HepG2 (cell line): ENCODE measurements at regions not wholly inside any gene's neighbourhood (a gene's known extent, or its start where the extent isn't known, plus 50 kb on each side); places are given as distances from the start of the nearest gene placed in this dataset.

Experiments
- ATAC-seq: fragments of 200-7000 bp; cut with Tn5 transposase; 3 replicates; pipeline ENCODE4 v1.9.1; 2020; ENCODE audit warnings: mild to moderate bottlenecking, moderate library complexity
- BruUV-seq: library from RNA; stranded (reverse); fragments of 400-500 nt; replicated peaks from 2 replicates; lab custom pipeline; 2021; lab: Mats Ljungman, UMichigan
- CTCF ChIA-PET: fragments of 300-600 bp; formaldehyde crosslinking; extraction: SDS; loops from one replicate; lab custom pipeline; 2021; ENCODE audit warnings: low total read pairs, inconsistent platforms, low intra/inter-chr PET ratio; lab: Yijun Ruan, JAX
- POLR2A ChIA-PET: fragments of 350-600 bp; sonication (Branson Sonifier 250); formaldehyde crosslinking; loops from one replicate; lab custom pipeline; 2020; ENCODE audit warnings: antibody characterized with exemption, inconsistent platforms; lab: Yijun Ruan, JAX
- DNase-seq: peaks from one replicate; pipeline ENCODE4 v3.0.0-alpha.2; 2015; ENCODE audit warnings: low spot score
- FAIRE-seq: peaks from 3 replicates; lab custom pipeline; 2011; peaks lifted over from hg19 to GRCh38; lab: Jason Lieb, UNC
- H2AFZ ChIP-seq: one replicate; pipeline ENCODE4 v1.6.1; 2011; ENCODE audit warnings: low read length, inconsistent platforms
- H3K27ac ChIP-seq: fragments of 300-600 bp; 3 replicates; pipeline ENCODE4 v1.8.0; 2011; ENCODE audit warnings: mixed run types, mild to moderate bottlenecking, mixed read lengths, low read length, inconsistent platforms; ENCODE audit not compliant: insufficient read depth; ENCODE audit errors: extremely low read length
- H3K27me3 ChIP-seq, 2 experiments: fragments of 200-600 bp in 1 of 2; 2 replicates in 1 of 2; 3 replicates in 1 of 2; pipeline versions ENCODE4 v1.6.0 to v1.8.0; 2011; ENCODE audit warnings: low read length in 2 of 2, mild to moderate bottlenecking in 2 of 2, moderate library complexity in 2 of 2, inconsistent platforms in 1 of 2; ENCODE audit not compliant: insufficient read depth in 2 of 2, control insufficient read depth in 1 of 2
- H3K36me3 ChIP-seq, 2 experiments: fragments of 200-600 bp in 1 of 2; replicated peaks in 1 of 2; 2 replicates in 1 of 2; 3 replicates in 1 of 2; pipeline versions ENCODE4 v1.5.1 to v1.8.0; 2011; ENCODE audit warnings: low read length in 2 of 2, inconsistent platforms in 1 of 2; ENCODE audit not compliant: insufficient read depth in 2 of 2, control insufficient read depth in 1 of 2
- H3K4me1 ChIP-seq: 2 replicates; pipeline ENCODE4 v1.5.1; 2012; ENCODE audit warnings: low read length, inconsistent platforms; ENCODE audit not compliant: insufficient read depth
- H3K4me2 ChIP-seq: 2 replicates; pipeline ENCODE4 v1.6.0; 2011; ENCODE audit warnings: low read depth, low read length, inconsistent platforms
- H3K4me3 ChIP-seq, 3 experiments: fragments of 200-600 bp in 1 of 3; sonication (generic), shearing (Covaris generic) in 1 of 3; replicated peaks in 1 of 3; 2 replicates each; pipeline ENCODE4 v1.5.1; 2011 to 2016; ENCODE audit warnings: low read length in 3 of 3, inconsistent platforms in 2 of 3, low read depth in 2 of 3, mild to moderate bottlenecking in 2 of 3, control low read depth in 1 of 3, mixed read lengths in 1 of 3; ENCODE audit not compliant: insufficient read depth in 1 of 3
- H3K79me2 ChIP-seq: one replicate; pipeline ENCODE4 v1.6.1; 2011; ENCODE audit warnings: low read length, inconsistent platforms; ENCODE audit not compliant: insufficient read depth
- H3K9ac ChIP-seq: 2 replicates; pipeline ENCODE4 v1.6.0; 2011; ENCODE audit warnings: mild to moderate bottlenecking, low read depth, low read length, inconsistent platforms; ENCODE audit not compliant: insufficient read depth
- H3K9me3 ChIP-seq: 2 replicates; pipeline ENCODE4 v1.5.1; 2012; ENCODE audit warnings: mild to moderate bottlenecking, low read length
- H4K20me1 ChIP-seq: 2 replicates; pipeline ENCODE4 v1.6.0; 2011; ENCODE audit warnings: inconsistent platforms, mild to moderate bottlenecking, low read length, moderate library complexity; ENCODE audit not compliant: insufficient read depth
- EP300 ChIP-seq, 3 experiments: sonication (generic) in 1 of 3; formaldehyde crosslinking in 1 of 3; IDR thresholded peaks; 2 replicates each; pipeline versions ENCODE4 v1.5.1 to v1.6.1; 2011 to 2020; ENCODE audit warnings: low read depth in 2 of 3, low read length in 2 of 3, borderline replicate concordance in 1 of 3, improper control_type of control experiment in 1 of 3, mild to moderate bottlenecking in 1 of 3, missing genetic modification reagents in 1 of 3, moderate library complexity in 1 of 3
- ZFP90 ChIP-seq: sonication (generic); formaldehyde crosslinking; IDR thresholded peaks from 2 replicates; pipeline ENCODE4 v1.8.0; 2022; ENCODE audit warnings: missing genetic modification reagents, mild to moderate bottlenecking, inconsistent platforms, borderline replicate concordance
- ZNF468 ChIP-seq: sonication (generic); formaldehyde crosslinking; IDR thresholded peaks from 2 replicates; pipeline ENCODE4 v1.8.0; 2022; ENCODE audit warnings: mild to moderate bottlenecking, moderate library complexity, missing genetic modification reagents
- ZNF530 ChIP-seq: sonication (generic); formaldehyde crosslinking; IDR thresholded peaks from 2 replicates; pipeline ENCODE4 v1.5.0; 2020; ENCODE audit warnings: low read depth, mild to moderate bottlenecking, missing genetic modification reagents
- WGBS: methylation state at CpG from one replicate; pipeline ENCODE4 v1.1.6; 2017; ENCODE audit warnings: low lambda C conversion rate; 5-methylcytosine and 5-hydroxymethylcytosine counted together
- in situ Hi-C: cut with HindIII; loops from 2 replicates; pipeline ENCODE4 v1.10.0; 2017; ENCODE audit warnings: low pct_unique_long_range_greater_than_20kb; ENCODE audit not compliant: extremely low pct_ligation_motif_present
- intact Hi-C: fragments of 100-400 bp; cut with micrococcal nuclease; formaldehyde crosslinking; loops from one replicate; pipeline ENCODE4 v1.10.0; 2022; ENCODE audit not compliant: unreplicated experiment
- TF ChIP-seq, protein P1 (sequence below): sonication (generic); formaldehyde crosslinking; IDR thresholded peaks from 2 replicates; pipeline ENCODE4 v1.5.0; 2020; ENCODE audit warnings: mild to moderate bottlenecking, missing genetic modification reagents
- TF ChIP-seq, protein P2 (sequence below): sonication (generic); formaldehyde crosslinking; IDR thresholded peaks from 2 replicates; pipeline ENCODE4 v1.4.0; 2020; ENCODE audit warnings: missing genetic modification reagents

- no peak for TF ChIP-seq ZNF468 (CRISPR knock-in tag)
- TF ChIP-seq EP300 (IDR thresholded peaks at IDR 0.05; ENCODE audit: low read depth in 2 of 2, low read length in 2 of 2) = no peak
- TF ChIP-seq EP300 (CRISPR knock-in tag; IDR thresholded peaks at IDR 0.05; ENCODE audit: borderline replicate concordance) = no peak
- no peak for TF ChIP-seq ZFP90 (CRISPR knock-in tag)
- TF ChIP-seq, protein P1, sequence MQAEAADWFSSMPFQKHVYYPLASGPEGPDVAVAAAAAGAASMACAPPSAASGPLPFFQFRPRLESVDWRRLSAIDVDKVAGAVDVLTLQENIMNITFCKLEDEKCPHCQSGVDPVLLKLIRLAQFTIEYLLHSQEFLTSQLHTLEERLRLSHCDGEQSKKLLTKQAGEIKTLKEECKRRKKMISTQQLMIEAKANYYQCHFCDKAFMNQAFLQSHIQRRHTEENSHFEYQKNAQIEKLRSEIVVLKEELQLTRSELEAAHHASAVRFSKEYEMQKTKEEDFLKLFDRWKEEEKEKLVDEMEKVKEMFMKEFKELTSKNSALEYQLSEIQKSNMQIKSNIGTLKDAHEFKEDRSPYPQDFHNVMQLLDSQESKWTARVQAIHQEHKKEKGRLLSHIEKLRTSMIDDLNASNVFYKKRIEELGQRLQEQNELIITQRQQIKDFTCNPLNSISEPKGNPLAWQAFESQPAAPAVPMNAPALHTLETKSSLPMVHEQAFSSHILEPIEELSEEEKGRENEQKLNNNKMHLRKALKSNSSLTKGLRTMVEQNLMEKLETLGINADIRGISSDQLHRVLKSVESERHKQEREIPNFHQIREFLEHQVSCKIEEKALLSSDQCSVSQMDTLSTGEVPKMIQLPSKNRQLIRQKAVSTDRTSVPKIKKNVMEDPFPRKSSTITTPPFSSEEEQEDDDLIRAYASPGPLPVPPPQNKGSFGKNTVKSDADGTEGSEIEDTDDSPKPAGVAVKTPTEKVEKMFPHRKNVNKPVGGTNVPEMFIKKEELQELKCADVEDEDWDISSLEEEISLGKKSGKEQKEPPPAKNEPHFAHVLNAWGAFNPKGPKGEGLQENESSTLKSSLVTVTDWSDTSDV (CRISPR knock-in tag) = no peak
- no peak for TF ChIP-seq ZNF530
Measured at GRCh38 chr5:104903941-104904340, 1341.4 kb upstream of the NUDT12 start (continued).

GRCh38 chr5:104891596-104891995 is 1329.0 kb upstream of the NUDT12 start:
- Histone ChIP-seq H3K27me3 (no peaks in the 10 kb centered on the region), H3K27ac (no peak overlapping the region), H2AFZ (no peak overlapping the region), H3K36me3 (no peaks in the 10 kb centered on the region), H3K9me3 (no peaks in the 10 kb centered on the region), H4K20me1 (no peaks in the 10 kb centered on the region), H3K4me1 (no peaks in the 10 kb centered on the region), H3K9ac (no peak overlapping the region), H3K4me3 (no peak overlapping the region), H3K79me2 (no peaks in the 10 kb centered on the region), H3K4me2 (no peak overlapping the region)
- DNase-seq (no peak), ATAC-seq (no peak), FAIRE-seq (no peak)
- in situ Hi-C loops = no loop called here
- 5% methylated on average over 3 of the region's 3 CpGs for WGBS
- no TSS peak for BruUV-seq
- POLR2A ChIA-PET = no interaction called here
- CTCF ChIA-PET = no interaction called here
- intact Hi-C loops = no loop called here
- TF ChIP-seq, protein P2, sequence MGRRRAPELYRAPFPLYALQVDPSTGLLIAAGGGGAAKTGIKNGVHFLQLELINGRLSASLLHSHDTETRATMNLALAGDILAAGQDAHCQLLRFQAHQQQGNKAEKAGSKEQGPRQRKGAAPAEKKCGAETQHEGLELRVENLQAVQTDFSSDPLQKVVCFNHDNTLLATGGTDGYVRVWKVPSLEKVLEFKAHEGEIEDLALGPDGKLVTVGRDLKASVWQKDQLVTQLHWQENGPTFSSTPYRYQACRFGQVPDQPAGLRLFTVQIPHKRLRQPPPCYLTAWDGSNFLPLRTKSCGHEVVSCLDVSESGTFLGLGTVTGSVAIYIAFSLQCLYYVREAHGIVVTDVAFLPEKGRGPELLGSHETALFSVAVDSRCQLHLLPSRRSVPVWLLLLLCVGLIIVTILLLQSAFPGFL (CRISPR knock-in tag) = no peak
- TF ChIP-seq, all 625 proteins: peak for 0
